GM21360 (cell line): ENCODE measurements at regions not wholly inside any gene's neighbourhood (a gene's known extent, or its start where the extent isn't known, plus 50 kb on each side); places are given as distances from the start of the nearest gene placed in this dataset.

ENCODE experiments used
- ATAC-seq: cut with Tn5 transposase; IDR thresholded peaks from one replicate; pipeline ENCODE4 v1.9.1; 2021; ENCODE audit warnings: mild to moderate bottlenecking, moderate library complexity; ENCODE audit not compliant: unreplicated experiment

DNA sequence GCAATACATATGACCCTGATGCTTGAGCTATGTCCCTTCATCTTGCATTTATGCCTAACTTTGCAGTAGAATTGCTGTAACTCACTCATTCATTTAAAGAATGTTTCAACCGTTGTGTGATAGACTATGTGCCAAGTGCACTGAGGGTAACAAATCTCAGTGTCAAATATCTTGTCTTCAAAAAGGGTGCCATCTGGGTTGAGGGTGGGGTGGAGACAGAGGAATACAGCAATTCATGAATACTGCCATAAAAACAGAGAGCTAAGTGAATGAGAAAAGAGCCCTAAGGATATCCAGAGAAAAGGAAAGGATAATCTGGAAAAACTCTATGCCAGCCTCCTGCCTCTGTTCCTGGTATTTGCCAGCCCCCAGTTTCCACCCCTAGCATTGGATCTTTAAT lies 1534.4 kb upstream of the PIK3C3 start:
- ATAC-seq: no peak

DNA sequence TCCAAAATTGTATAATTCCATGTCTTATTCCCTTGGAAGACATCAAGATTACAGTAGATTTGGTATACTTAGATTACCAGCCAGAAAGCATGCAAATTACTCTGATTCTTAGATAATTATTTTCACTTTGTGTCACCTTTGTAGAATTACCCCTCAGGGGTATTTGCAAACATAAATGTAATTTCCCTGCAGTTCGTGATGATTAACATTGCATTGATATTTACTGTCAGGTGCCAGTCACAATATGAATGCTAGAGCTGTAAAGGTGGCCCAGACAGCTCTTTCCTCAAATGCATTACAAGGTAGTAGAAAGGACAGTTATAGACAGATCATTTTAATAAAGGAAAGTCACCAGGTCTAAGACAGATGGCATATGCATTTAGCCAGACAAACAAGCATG lies 1537.5 kb upstream of the PIK3C3 start:
- no peak for ATAC-seq

DNA sequence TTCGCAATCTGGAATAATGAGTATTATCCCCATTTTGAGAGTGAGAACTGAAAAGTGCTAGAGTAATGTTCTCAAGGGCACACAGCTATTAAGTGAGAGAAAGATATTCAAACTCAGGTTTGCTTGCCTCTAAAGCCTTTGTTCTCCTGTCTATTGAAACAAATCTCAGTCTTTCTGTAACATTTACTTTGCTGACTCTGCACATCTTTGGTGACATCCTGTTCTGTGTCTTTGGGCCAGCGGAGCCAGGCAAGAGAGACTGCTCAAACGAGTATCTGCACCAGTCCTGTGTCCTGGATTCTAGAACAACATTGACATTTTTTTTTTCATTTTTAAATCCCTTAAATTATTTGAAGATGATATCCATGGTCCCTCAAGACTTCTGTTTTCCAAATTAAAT lies 1539.2 kb upstream of the PIK3C3 start:
- ATAC-seq: no peak

DNA sequence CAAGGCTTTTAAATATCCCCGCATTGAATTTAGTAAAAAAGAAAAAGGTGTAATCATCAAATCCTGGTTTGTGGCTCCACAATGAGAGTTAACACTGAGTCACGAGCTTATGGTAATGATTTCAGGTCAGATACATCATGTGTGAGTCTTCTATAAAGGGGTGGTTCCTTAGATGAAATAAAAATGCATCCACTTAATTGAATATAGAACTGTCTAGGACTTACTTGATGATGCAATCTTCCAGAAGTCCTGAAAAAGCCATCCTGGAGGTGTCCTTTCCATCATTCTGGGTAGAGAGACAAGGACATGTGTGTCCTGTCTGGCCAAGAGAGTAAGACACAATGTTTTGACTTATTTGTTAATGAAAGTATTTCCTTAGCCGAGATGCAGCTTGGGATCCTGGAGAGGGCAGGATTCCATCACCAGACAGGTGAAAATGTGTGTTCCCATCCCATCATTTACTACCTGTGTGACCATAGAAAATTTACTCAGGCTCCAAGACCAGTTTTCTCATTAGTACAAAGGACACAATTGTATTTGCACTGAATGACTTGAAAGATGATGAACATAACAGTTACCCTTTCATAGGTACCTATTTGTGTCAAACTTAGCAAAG lies 1539.8 kb upstream of the PIK3C3 start:
- no peak for ATAC-seq

DNA sequence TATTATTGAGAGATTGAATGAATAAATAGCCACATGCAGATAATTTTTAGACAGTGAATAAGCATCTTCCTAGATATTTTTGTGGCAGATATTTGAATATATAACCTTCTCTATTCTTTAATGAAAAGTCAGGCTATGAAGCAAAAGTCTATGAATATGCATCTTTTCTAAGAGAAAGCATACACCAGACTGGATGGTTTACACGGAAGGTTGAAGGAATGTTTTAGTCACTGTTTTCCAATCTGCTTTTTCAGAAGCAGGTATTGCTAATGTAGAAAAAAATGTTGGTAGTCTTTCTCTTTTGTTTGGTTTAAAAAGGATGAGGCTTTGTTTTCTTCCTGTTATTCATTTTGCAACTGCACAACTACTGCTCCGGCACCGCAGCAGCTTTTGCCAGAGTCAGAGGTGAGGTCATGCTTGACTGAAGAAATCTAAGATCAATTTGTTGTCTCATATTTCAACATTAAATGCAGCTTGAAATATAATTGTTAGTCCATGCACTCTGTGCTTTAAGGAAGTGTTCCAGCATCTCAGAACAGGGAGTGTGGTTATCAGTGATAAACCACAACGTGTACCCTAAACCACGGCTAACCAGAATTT lies 1540.8 kb upstream of the PIK3C3 start:
- no peak for ATAC-seq

DNA sequence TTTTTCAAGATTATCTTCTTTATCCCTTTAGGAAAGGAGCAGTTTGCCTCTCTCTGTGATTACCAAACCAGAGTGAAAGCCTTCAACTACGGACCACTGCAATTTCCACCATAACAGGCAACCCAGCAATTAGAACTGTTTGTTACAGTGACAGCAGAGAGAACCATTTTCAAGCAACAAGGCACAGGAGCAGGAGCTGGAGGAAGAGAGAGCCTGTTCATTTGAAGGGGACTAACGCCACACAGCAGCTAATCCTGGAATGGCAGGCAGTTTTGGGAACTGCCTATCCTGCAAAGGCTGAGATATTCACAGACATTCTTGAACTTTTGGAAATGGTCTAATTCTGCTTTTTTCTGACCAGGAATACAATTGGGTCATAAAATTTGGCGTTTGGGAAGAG lies 1541.9 kb upstream of the PIK3C3 start:
- ATAC-seq: no peak

DNA sequence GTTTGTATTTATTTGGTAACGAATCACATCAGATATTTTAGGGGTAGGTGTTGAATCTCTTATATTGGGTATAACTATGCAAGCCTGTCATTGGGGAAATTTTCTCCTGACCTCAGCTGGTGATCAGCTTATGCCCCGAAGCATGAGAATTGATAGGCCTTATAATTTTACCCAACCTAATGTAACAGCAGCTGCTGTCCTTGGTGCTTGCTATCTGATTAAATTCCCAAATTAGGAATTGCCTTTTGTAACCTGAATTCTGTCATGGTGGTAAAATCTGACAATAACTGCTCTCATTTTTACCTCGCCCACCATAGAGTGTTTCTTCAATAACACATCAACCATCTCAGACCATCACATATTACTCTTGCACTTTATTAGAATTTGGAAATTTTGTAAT lies 1542.6 kb upstream of the PIK3C3 start:
- ATAC-seq: no peak

DNA sequence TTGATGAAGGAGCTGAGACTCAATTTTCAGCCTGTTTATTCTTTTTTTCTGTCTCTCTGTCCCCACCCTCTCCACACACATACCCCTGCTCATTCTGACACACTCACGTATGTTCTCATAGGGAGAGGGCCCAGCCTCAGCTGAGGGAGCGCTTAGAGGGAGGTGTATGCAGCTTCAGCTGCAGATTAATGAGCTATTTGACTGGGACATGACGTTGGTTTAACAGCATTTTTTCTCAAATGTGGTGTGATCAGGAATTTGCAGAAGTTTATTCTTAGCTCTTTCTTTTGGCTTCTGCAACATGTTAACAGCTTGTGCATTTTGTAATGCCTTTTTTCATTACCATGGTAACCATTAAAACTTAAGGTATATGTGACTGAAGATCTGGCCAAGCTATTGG lies 1547.1 kb upstream of the PIK3C3 start:
- no peak for ATAC-seq

DNA sequence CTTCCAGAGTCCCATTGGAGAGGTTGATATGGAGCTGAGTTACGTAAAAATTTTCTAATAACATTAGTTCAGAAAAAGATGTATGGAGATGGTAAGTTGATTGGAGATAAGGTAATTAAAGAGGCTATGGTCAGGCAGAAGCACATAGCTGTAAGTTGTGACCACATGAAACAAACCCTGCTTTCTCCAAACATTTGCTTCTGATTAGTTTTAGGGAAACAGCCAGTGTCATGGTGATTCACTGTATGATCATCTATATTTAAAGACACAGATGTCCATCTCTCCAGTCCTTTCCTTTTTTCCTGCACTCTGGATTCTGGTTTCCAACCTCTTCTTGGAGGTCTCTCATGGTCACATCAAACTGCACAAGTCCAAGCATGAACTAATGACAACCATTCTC lies 1550.8 kb upstream of the PIK3C3 start:
- no peak for ATAC-seq

DNA sequence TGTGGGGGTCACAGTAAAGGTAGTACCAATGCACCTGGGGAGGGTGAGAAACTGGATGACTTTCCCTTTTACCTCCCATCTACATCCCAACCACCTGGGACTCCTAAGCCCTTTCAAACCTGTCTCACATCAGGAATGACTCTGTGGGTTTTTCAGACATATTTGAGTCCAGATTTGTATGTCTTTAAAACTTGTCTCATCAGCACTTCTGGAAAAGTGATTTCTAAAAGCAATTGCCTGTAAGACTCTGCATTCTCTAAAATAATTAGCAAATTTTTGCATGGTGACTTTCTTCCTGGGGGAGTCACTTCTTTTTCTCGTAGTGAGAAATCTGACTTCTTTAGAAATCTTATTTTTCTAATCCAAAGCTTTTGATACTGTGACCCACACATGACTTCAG lies 1553.0 kb upstream of the PIK3C3 start:
- ATAC-seq: no peak

DNA sequence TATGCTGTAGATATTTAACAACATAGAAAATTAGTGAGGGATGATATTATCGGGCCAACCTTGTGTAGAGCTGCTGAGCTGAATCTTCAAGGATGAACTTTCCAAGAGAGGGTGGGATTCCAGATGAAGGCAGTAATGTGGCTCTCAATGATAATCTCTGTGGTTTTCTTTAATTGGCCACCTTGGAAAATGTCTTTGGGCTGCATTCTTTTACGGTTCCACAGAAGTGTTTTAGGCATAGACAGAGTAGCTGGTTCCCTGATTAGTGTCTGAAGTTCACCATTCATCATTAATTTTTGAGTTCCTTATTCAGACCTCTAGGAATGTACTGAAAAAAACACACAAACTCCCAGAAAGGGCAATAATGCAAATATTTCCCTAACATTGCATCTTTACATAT lies 1566.9 kb upstream of the PIK3C3 start:
- no peak for ATAC-seq

DNA sequence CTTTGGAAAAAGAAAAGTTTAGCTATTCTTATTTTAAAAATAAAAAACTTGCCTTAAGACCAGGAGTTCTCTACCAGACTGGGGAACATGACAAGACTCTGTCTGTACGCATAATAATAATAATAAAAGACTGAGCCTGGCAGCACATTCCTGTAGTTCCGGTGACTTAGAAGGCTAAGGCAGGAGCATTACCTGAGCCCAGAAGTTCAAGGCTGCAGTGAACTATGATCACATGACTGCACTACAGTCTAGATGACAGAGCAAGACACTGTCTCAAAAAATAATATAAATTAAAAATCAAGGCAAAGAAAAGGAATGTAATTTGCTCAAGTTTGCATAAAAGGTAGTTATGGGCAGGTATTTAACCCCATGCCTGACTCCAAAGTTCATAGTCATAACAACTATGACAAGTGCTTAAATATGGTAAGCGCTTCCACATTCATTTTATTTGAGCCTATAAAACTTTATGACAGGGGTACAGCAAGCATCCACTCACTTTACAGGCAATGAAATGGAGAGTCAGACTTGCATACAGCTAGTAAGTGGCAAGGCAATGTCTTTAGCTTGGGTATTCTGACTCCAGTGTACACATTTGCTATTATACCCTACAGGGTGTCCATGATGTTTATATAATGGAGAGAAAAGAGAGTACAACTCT lies 1567.8 kb upstream of the PIK3C3 start:
- ATAC-seq: no peak

DNA sequence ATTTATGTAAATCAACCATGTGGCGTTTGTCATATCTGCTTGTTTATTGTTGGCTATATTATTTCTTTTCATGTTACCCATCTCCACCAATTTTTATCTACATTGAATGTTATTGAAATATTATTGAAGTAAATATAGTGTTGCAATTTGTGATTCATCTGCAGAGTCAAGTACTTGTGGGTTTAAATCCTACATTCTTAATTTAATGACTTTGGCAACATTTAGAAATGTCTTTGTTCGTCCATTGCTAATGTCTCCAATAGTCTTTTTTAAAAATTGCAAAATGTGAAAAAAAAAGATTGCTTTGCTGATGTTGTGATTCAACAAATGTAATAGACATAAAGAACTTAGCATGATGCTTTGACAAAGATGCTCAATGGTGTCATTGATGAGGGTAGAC lies 1572.8 kb upstream of the PIK3C3 start:
- no peak for ATAC-seq

DNA sequence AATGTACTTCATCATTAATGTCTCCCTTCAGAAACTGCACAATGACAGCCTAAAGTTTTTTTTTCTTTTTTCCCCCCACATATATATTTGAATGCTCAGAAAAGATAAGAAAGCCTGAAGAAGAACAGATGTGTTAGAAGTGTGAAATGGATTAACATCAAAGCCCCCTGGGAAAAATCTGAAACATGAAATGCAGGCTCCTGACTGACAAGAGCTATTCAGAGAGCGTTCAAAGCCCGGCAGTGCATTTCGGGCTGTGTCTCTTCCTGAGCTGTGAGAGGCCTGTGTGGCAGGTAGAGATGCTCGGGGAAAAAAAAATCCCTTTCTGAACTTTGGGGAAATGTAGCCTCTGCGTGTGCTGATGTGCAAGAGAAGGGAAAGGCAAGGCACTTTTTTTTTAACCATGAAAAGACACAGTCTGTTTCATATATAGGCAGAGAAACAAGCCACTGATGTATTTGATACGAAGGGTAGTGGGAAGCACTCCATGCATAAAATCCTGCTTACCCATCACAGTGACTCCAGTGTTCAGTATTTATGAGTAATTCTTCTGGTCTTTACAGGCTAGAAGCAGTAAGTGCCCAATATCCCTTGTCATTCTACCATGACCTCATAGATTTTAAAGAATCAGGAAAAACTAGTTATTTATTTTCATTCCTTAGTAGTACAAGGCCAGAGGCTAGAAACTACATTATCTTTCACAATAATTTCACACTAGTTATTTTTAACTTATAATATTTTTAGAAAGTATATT lies 1574.2 kb upstream of the PIK3C3 start:
- no peak for ATAC-seq

DNA sequence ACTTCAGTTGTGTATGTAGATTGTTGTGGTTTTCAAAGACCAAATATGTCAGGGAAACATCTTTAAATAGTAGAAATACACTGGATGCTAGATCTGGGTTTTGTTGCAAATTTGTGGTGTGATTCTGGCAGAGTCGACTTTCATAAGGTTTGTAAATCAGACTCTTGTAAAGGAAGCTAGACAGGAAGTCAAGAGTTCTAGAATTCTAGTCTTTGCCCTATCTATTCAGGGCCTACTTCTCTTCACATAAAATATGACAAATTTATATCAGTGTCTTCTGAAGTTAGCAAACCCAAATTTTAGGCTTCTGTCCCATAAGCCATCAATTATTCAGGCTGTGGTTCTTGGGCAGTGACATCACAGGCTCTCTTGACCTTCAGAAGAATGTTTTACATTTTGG lies 1579.2 kb upstream of the PIK3C3 start:
- ATAC-seq: no peak

DNA sequence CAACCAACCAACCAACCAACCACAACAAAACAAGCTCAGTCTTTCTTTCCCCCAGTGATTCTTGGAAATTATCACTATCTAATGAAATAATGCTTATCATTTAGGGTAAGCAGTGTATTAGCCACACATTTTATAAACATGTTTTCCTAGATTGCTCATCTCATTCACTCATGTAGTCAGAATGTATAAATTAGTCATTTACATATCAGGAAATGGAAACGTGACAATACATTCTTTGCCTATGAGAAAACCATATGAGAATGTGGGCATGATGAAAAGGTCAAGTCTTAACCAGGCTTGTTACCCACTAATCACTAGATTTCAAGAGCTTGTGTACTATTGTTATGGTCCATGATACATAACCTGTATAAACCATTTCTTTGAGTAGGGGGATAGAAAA lies 1583.4 kb upstream of the PIK3C3 start:
- ATAC-seq: no peak

DNA sequence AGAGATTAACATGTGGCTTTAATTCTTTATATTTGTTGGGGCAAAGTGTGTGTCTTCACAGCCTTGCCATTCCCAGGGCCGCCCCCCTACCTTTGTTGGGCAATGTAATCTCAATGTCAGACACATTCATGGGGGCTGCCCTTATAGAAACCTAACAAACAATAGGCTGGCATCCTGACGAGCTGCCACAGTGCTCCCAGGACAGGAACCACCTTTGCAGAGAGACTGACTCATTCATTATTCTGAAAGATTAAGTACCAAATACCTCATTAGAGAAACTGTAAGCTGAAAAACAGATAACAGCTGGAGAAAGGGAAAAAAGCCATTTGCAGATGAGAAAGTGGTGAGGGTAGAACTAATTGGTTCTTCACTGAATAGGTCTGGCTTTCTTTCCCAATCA lies 1587.5 kb upstream of the PIK3C3 start:
- no peak for ATAC-seq

DNA sequence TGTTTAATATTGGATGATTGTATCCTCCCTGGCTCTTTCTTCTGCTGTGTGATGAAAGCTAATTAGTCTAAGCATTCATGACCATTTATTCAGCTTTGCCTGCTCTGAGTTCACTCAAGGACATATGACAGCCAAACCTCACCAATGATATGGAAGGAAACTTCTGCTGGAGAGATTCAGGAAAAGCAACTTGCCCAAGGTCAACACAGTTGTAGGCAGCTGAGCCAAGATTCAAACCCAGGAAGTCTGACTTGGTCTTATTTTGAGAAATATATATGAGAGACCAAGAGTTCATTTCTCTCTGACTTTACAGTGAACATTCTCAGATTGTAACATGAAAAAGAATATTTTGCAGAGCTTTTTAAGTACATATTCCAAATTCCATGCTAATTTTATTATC lies 1588.5 kb upstream of the PIK3C3 start:
- ATAC-seq: no peak

DNA sequence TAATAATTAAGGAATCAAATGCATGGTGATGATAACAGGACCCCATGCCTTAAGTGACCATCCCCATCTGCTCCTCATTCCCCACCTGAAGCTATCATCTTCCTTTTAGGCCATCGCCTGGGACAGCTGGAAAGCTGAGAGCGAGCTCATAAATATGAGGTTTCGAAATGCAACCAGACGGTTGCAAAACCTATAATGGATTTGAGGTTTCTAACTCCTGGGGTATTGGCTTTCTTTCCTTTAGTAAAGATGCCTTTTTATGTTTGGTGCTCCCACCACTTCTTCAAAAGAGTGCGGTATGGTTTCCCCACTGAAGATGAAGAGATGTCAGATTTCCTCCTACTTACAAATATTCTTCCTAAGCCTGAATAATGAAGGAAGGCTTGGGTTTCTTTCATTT lies 1589.5 kb upstream of the PIK3C3 start:
- no peak for ATAC-seq

DNA sequence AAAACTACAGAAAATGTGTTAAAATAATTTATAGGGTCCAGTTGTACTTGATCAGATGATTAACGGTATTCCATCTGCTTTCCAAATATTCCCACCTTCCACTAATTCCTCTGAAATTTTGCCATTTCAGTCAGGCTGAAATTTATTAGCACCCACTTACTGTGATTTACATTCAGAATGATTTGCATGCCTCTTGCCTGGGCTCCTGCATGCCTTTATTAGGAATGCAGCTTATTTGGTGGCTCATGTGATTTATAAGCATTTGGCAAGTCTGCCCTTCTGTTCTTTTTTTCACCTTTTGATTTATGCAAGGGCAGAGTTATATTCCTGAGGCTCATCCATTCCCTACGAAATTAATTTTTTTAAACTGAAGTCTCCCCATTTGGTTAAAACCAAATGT lies 1594.5 kb upstream of the PIK3C3 start:
- ATAC-seq: no peak

DNA sequence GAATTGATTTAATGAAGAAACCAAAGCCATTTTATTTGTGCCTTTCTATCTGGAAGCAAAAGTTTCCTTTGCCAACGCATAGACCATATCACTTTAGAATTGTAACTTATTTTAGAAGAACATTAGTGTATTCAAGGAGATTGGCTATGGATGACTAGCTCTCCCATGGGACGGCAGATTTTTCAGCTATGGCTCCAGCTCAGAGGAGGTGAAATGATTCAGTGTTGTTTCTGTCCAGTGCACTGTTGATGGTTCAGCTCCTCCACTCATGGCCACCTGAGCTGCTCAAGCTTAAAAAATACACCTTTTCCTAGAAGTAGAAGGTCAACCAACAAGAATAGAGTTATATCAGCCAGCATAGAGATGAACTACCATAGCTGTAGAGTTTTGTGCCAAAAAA lies 1597.5 kb upstream of the PIK3C3 start:
- no peak for ATAC-seq

DNA sequence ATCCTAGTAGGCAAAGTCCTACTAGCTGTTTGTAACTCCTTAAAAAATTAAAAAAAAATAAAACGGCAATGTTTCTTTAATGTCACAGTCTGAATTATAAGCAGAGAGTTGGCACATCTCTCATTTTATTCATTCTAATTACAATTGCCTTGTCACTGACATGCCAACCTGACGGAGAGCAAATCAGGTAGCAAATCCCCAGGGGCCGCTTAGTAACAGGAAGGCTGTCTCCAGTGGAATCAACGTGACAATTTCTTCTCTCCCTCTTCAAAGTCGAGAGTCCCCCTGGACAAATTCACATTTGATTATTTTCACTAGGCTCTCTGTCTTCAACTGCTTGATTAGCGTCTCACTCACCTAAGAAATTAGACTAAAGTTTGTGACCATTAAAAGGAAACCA lies 1598.9 kb upstream of the PIK3C3 start:
- no peak for ATAC-seq
